ENCODE measurements at regions not wholly inside any gene's neighbourhood (a gene's known extent, or its start where the extent isn't known, plus 50 kb on each side); places are given as distances from the start of the nearest gene placed in this dataset.

DNA sequence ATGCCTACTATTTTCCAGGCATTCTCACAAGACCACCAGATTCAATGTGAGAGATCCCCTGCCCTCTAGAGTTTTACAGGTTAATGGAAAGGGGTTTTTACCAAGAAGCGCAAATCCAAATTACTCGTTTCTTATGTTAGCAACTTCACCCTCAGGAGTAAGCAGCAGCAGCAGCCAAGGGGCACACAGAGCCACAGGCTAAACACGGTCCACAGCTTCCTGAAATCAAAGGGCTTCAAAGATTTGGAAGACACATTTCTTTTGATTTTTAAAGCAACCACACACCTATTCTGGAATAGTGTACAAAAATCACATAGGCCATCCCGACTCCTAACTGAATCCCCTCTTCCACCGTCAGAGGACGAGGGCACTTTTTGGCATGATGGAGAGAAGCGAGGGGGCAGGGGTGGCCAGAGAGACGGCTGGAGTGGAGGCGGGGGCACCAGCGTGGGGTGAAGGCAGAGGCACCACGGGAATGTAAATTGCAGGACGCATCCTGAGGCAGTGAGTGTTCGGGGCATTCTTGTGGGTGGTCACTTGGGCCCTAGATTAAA, 107.0 kb downstream of the ARF6 start:
- peak overlapping the region; percentile 30 for H3K4me3 ChIP-seq (ENCODE audit: low read depth, low read length)
- no peak for TF ChIP-seq CTCF (IDR thresholded peaks at IDR 0.05; ENCODE audit: borderline replicate concordance, insufficient read depth, low read depth, low read length)

GRCh38 chr14:50000380-50001150, 107.7 kb downstream of the ARF6 start:
- H3K4me3 ChIP-seq (ENCODE audit: low read depth, low read length): peak overlapping the region; percentile 30
- no peak for TF ChIP-seq CTCF (IDR thresholded peaks at IDR 0.05; ENCODE audit: borderline replicate concordance, insufficient read depth, low read depth, low read length)

- peak overlapping the region; percentile 47 for H3K4me3 ChIP-seq (ENCODE audit: low read depth, low read length)
- no peak for TF ChIP-seq CTCF (IDR thresholded peaks at IDR 0.05; ENCODE audit: borderline replicate concordance, insufficient read depth, low read depth, low read length)
Measured at GRCh38 chr14:50001151-50001998, 108.5 kb downstream of the ARF6 start.

- no peak for TF ChIP-seq CTCF (IDR thresholded peaks at IDR 0.05; ENCODE audit: borderline replicate concordance, insufficient read depth, low read depth, low read length)
- peak overlapping the region; percentile 53 for H3K4me3 ChIP-seq (ENCODE audit: low read depth, low read length)
Measured at GRCh38 chr14:50001999-50002925, 109.4 kb downstream of the ARF6 start.

- H3K4me3 ChIP-seq (ENCODE audit: low read depth, low read length): peak overlapping the region; percentile 53
- TF ChIP-seq CTCF (IDR thresholded peaks at IDR 0.05; ENCODE audit: borderline replicate concordance, insufficient read depth, low read depth, low read length): no peak
Measured at GRCh38 chr14:50002926-50003212, 110.0 kb downstream of the ARF6 start.

DNA sequence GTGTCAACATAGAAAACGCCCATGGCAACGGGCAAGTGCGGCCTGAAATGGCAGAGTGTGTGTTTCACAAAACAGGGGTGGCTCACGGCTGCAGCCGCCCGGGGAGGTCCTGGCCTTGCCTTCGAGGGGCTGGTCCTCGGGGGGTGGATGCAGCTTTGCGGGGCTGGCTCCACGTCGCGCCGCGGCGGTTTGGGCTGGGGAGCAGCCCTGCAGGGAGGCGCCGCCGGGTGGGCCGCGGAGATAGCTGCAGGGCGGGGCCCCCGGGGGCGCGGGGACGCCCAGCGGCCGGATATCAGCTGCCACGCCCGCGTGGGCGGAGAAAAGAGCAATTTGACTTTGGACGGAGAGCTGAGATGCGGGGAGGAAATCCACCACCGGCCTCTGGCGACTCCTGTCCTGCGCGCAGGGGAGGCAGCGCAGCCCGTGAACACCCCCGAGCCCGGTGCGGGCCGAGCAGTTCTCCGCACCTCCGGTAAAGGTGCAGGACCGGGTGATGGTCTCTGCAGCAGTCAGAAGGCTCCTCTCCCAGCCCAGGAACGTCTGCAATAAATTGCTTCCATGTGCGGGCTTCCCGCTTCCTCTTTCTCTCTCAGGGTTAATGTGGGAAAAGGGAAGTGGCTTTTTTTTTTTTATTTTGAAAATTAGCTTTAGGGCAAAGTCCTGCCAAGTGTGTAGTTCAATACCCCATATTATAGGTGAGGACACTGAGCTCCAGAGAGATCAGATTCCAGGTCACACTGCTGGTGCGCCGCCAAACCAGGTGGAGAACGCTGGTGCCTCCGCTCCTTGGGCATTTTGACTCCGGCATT, 110.5 kb downstream of the ARF6 start:
- TF ChIP-seq CTCF (IDR thresholded peaks at IDR 0.05; ENCODE audit: borderline replicate concordance, insufficient read depth, low read depth, low read length): peak; percentile 21; the same call in 1 of the 2 replicates
- H3K4me3 ChIP-seq (ENCODE audit: low read depth, low read length): peak overlapping the region; percentile 53
